Spleen (tissue), 11 donors: ENCODE measurements at regions not wholly inside any gene's neighbourhood (a gene's known extent, or its start where the extent isn't known, plus 50 kb on each side); places are given as distances from the start of the nearest gene placed in this dataset.
A peak's percentile ranks its signal among the peaks of the same experiment; 100 is the strongest.

Experiments
- DNase-seq: peaks from one replicate; pipeline ENCODE4 v3.0.0-alpha.2; 2020
- H3K27ac ChIP-seq, 8 donors: fragments of 200-600 bp; sonication (generic) in 7 of 8; 1 replicate in 4 of 8; 2 replicates in 4 of 8; pipeline versions ENCODE4 v1.5.0 to v1.8.0; 2016 to 2021; ENCODE audit warnings: inconsistent platforms in 4 of 8, mild to moderate bottlenecking in 4 of 8, moderate library complexity in 1 of 8
- H3K27me3 ChIP-seq, 7 donors: fragments of 200-600 bp; sonication (generic) in 6 of 7; replicated peaks in 1 of 7; 1 replicate in 4 of 7; 2 replicates in 3 of 7; pipeline versions ENCODE4 v1.5.0 to v1.8.0; 2016 to 2021; ENCODE audit warnings: inconsistent platforms in 3 of 7, mild to moderate bottlenecking in 1 of 7
- H3K36me3 ChIP-seq, 6 donors: fragments of 200-600 bp; sonication (generic) in 5 of 6; 1 replicate in 4 of 6; 2 replicates in 2 of 6; pipeline versions ENCODE4 v1.5.0 to v1.8.0; 2016 to 2021; ENCODE audit warnings: inconsistent platforms in 2 of 6
- H3K4me1 ChIP-seq, 6 donors: fragments of 200-600 bp; sonication (generic) in 5 of 6; 1 replicate in 3 of 6; 2 replicates in 3 of 6; pipeline versions ENCODE4 v1.5.0 to v1.8.0; 2016 to 2021; ENCODE audit warnings: inconsistent platforms in 3 of 6
- H3K4me3 ChIP-seq, 8 donors: fragments of 200-600 bp; sonication (generic) in 7 of 8; 1 replicate in 4 of 8; 2 replicates in 4 of 8; pipeline versions ENCODE4 v1.5.0 to v1.8.0; 2016 to 2021; ENCODE audit warnings: inconsistent platforms in 4 of 8, mild to moderate bottlenecking in 4 of 8, moderate library complexity in 2 of 8
- H3K9me3 ChIP-seq, 8 donors: fragments of 200-600 bp; sonication (generic) in 7 of 8; 1 replicate in 4 of 8; 2 replicates in 4 of 8; pipeline versions ENCODE4 v1.5.0 to v1.8.0; 2016 to 2021; ENCODE audit warnings: inconsistent platforms in 4 of 8
- POLR2A ChIP-seq, 3 donors: fragments of 450-650 bp; IDR thresholded peaks; one replicate each; pipeline ENCODE4 v1.5.1; 2017; ENCODE audit warnings: antibody characterized with exemption in 3 of 3, mild to moderate bottlenecking in 1 of 3
- POLR2AphosphoS5 ChIP-seq, 3 donors: sonication (generic); formaldehyde crosslinking; IDR thresholded peaks; one replicate each; pipeline ENCODE4 v1.5.1; 2017; ENCODE audit warnings: antibody characterized with exemption in 3 of 3
- WGBS, 5 donors: extraction: QIAGEN DNeasy Blood & Tissue Kit in 3 of 5; methylation state at CpG; one replicate each; pipeline versions ENCODE4 v1.1.5 to v1.1.7; 2013 to 2018; 5-methylcytosine and 5-hydroxymethylcytosine counted together
- intact Hi-C: fragments of 100-400 bp; cut with DNase I; formaldehyde crosslinking; loops from one replicate; pipeline ENCODE4 v1.15.0; 2023; ENCODE audit warnings: low total_unique reads
- TF ChIP-seq, protein P1 (sequence below), 11 experiments: fragments of 200-600 bp in 7 of 11; fragments of 450-650 bp in 4 of 11; sonication (generic) in 4 of 11; IDR thresholded peaks in 8 of 11; conservative IDR thresholded peaks in 3 of 11; 1 replicate in 7 of 11; 2 replicates in 4 of 11; pipeline versions ENCODE4 v1.4.0 to v1.8.0; 2016 to 2021; ENCODE audit warnings: antibody characterized with exemption in 11 of 11, inconsistent platforms in 4 of 11, mild to moderate bottlenecking in 1 of 11
- donor health status: healthy with polysubstance abuse.
- donor health status: DM: no; HTN: no; CAD: no; lungs with moderate emphysema.
- donor health status: DM: no; HTN: no; CAD: no.
- donor health status: Bipolar disorder and iron deficiency.
- donor health status: healthy.
- donor health status: DM: no; HTN: no; CAD: no.
- donor health status: DM: yes; HTN: yes; CAD: no.

- H3K4me1 ChIP-seq, result peaks cover 5 to 67% (median 43%) of the 10 kb centered on the region in 6 donors
- intact Hi-C loops, result no loop called here
- DNase-seq, result no peak
- no peaks in the 10 kb centered on the region for H3K9me3 ChIP-seq
- no peak overlapping the region for H3K4me3 ChIP-seq
- H3K36me3 ChIP-seq, result no peaks in the 10 kb centered on the region
- TF ChIP-seq POLR2AphosphoS5 (IDR thresholded peaks at IDR 0.05) (no peak), POLR2A (IDR thresholded peaks at IDR 0.05) (no peak)
- TF ChIP-seq, protein P1, sequence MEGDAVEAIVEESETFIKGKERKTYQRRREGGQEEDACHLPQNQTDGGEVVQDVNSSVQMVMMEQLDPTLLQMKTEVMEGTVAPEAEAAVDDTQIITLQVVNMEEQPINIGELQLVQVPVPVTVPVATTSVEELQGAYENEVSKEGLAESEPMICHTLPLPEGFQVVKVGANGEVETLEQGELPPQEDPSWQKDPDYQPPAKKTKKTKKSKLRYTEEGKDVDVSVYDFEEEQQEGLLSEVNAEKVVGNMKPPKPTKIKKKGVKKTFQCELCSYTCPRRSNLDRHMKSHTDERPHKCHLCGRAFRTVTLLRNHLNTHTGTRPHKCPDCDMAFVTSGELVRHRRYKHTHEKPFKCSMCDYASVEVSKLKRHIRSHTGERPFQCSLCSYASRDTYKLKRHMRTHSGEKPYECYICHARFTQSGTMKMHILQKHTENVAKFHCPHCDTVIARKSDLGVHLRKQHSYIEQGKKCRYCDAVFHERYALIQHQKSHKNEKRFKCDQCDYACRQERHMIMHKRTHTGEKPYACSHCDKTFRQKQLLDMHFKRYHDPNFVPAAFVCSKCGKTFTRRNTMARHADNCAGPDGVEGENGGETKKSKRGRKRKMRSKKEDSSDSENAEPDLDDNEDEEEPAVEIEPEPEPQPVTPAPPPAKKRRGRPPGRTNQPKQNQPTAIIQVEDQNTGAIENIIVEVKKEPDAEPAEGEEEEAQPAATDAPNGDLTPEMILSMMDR (IDR thresholded peaks at IDR 0.05 in 8 of 11, conservative IDR thresholded peaks at IDR 0.05 in 3 of 11), result no peak
- H3K27ac ChIP-seq, result peak overlapping the region in 6 of 8 donors; percentile 22 to 83 (median 79)
- peaks cover 0 to 8% (median 0%) of the 10 kb centered on the region in 7 donors for H3K27me3 ChIP-seq
- 75 to 91% (median 85%) methylated on average over 5 of the region's 5 CpGs for WGBS, 5 donors
Measured at GRCh38 chr20:50295345-50295744, 104.7 kb downstream of the CEBPB start.

DNA sequence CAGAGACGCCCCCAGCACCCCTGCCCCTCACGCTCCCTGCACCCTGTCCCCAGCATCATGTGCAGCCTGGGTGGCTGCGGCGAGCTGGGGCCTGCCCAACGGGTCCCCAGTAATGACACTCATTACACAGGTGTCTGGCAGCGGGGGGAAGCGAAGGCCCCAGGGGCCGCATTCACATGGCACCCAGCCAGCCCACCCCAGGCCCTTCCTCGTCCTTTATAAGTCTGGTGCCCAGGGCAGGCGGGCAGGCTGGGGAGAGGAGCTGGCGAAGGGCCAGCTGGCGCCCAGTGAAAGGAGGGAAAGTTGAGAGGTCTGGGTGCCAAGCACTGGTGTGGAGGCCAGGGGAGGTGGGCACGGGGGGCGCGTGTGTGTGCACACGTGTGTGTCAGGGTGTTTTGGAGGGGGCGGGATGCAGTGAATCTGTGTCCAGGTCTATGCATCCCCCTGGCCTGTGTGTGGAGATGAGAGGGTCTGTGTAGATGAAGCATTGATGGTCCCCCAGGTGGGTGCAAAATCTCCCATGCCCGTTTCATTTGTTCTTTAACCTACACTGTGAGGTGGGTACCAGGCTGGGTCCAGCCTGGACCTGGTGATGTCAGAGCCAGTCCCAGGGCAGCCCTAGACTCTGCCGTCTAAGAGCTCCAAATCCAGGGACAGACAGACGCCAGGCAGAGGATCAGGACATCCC, 105.3 kb downstream of the CEBPB start:
- intact Hi-C loops, result no loop called here
- H3K9me3 ChIP-seq, result no peaks in the 10 kb centered on the region
- peak in 1 of 3 donors; percentile 31 for TF ChIP-seq POLR2AphosphoS5 (IDR thresholded peaks at IDR 0.05)
- TF ChIP-seq POLR2A (IDR thresholded peaks at IDR 0.05), result no peak
- TF ChIP-seq, protein P1 (IDR thresholded peaks at IDR 0.05 in 8 of 11, conservative IDR thresholded peaks at IDR 0.05 in 3 of 11), result no peak
- H3K4me3 ChIP-seq, result no peak overlapping the region
- H3K36me3 ChIP-seq, result no peaks in the 10 kb centered on the region
- peaks cover 0 to 8% (median 0%) of the 10 kb centered on the region in 7 donors for H3K27me3 ChIP-seq
- H3K27ac ChIP-seq, result peak overlapping the region in 5 of 8 donors; percentile 73 to 83 (median 80)
- H3K4me1 ChIP-seq, result peaks cover 5 to 65% (median 43%) of the 10 kb centered on the region in 6 donors
- peak; percentile 69 for DNase-seq
- WGBS, 5 donors, result 76 to 88% (median 82%) methylated on average over 12 to 20 of the region's 20 CpGs

DNA sequence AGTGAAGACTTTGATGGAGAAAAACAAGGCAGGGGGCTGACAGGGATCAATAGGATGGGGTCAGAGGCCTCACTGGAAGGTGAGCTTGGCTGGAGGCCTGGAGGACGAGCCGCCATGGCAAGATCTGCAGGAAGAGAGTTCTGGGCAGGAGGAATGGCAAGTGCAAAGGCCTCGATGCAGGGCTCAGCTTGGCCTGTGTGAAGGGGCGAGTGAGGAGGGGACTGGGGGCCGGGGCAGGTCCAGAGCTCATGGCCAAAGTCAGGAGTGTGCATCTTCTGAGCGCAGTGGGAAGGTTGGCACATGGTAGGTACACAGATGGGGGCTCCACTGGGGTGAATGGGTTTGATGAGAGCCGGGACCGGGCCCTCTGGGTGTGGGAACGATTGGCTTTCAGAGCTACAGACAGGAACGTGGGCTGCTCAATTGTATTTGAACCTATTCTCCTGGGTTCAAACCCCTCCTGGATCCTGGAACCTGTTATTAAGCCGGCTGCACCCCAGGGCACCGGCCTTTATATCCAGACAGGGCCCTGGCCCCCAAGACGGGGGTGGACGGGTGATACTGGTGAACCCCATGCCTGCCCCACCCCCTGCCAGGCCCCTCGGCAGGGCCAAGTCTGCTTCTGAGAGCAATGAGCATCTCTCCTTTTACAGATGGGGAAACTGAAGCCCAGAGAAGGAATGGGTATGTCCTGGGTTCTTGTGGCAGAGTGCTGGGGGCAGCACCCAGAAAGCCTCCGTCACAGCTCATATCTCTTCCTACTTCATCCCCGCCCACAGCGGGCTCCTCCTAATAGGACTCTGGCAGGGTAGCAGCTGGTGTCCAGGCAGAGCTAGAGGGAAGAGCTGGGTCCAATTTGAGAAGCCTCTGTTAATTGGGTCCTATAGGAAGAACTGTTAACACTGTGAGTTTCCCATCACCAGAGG, 106.1 kb downstream of the CEBPB start:
- DNase-seq, result peak; percentile 72
- intact Hi-C loops, result no loop called here

More for the DNA sequence above, 106.1 kb downstream of the CEBPB start:
- peak overlapping the region in 1 of 8 donors; percentile 39 for H3K4me3 ChIP-seq
- peak overlapping the region in 7 of 8 donors; percentile 55 to 83 (median 78) for H3K27ac ChIP-seq
- H3K4me1 ChIP-seq, result peaks cover 5 to 58% (median 42%) of the 10 kb centered on the region in 6 donors
- H3K9me3 ChIP-seq, result no peaks in the 10 kb centered on the region
- H3K36me3 ChIP-seq, result no peaks in the 10 kb centered on the region
- peaks cover 0 to 8% (median 0%) of the 10 kb centered on the region in 7 donors for H3K27me3 ChIP-seq
- TF ChIP-seq POLR2AphosphoS5 (IDR thresholded peaks at IDR 0.05) (no peak), POLR2A (IDR thresholded peaks at IDR 0.05) (no peak)
- TF ChIP-seq, protein P1 (IDR thresholded peaks at IDR 0.05 in 8 of 11, conservative IDR thresholded peaks at IDR 0.05 in 3 of 11), result no peak
- 73 to 88% (median 78%) methylated on average over 11 to 18 of the region's 18 CpGs for WGBS, 5 donors
